ENCODE measurements at regions not wholly inside any gene's neighbourhood (a gene's known extent, or its start where the extent isn't known, plus 50 kb on each side); places are given as distances from the start of the nearest gene placed in this dataset.

GRCh38 chr5:109917966-109918365 is 228.2 kb downstream of the MAN2A1 start:
- no peak for TF ChIP-seq CTCF (IDR thresholded peaks at IDR 0.05)
- no peak for TF ChIP-seq REST (IDR thresholded peaks at IDR 0.05; ENCODE audit: insufficient read depth in 1 of 2, low read depth in 2 of 2, low read length in 1 of 2)

All from Panc1 (cell line).